GM23248 (cell line): ENCODE measurements at regions not wholly inside any gene's neighbourhood (a gene's known extent, or its start where the extent isn't known, plus 50 kb on each side); places are given as distances from the start of the nearest gene placed in this dataset.

Source experiments
- DNase-seq: peaks from one replicate; pipeline ENCODE4 v3.0.0-alpha.2; 2015
- H2AFZ ChIP-seq: fragments of 200-600 bp; sonication (generic); 2 replicates; pipeline ENCODE4 v1.6.1; 2016; ENCODE audit warnings: antibody characterized with exemption
- H3F3A ChIP-seq: fragments of 200-600 bp; sonication (generic); 2 replicates; pipeline ENCODE4 v1.6.1; 2016; ENCODE audit warnings: mild to moderate bottlenecking, antibody characterized with exemption, mixed run types; ENCODE audit not compliant: insufficient read depth
- H3K27ac ChIP-seq: fragments of 200-600 bp; sonication (generic); 2 replicates; pipeline ENCODE4 v1.5.1; 2016; ENCODE audit warnings: mild to moderate bottlenecking
- H3K27me3 ChIP-seq: fragments of 200-600 bp; sonication (generic); replicated peaks from 2 replicates; pipeline ENCODE4 v1.6.1; 2016; ENCODE audit warnings: mild to moderate bottlenecking; ENCODE audit not compliant: insufficient read depth
- H3K36me3 ChIP-seq: fragments of 200-600 bp; sonication (generic); 2 replicates; pipeline ENCODE4 v1.6.1; 2016; ENCODE audit warnings: low read depth, mild to moderate bottlenecking
- H3K4me1 ChIP-seq: fragments of 200-600 bp; sonication (generic); 2 replicates; pipeline ENCODE4 v1.6.1; 2016; ENCODE audit warnings: mild to moderate bottlenecking; ENCODE audit not compliant: insufficient read depth
- H3K4me2 ChIP-seq: fragments of 200-600 bp; sonication (generic); one replicate; pipeline ENCODE4 v1.6.1; 2016; ENCODE audit warnings: mild to moderate bottlenecking; ENCODE audit not compliant: unreplicated experiment
- H3K4me3 ChIP-seq: fragments of 200-600 bp; sonication (generic); 2 replicates; pipeline ENCODE4 v1.5.1; 2016; ENCODE audit warnings: mild to moderate bottlenecking
- H3K79me2 ChIP-seq: fragments of 200-600 bp; sonication (generic); 2 replicates; pipeline ENCODE4 v1.6.1; 2016; ENCODE audit warnings: mild to moderate bottlenecking; ENCODE audit not compliant: insufficient read depth
- H3K9ac ChIP-seq: fragments of 200-600 bp; sonication (generic); 2 replicates; pipeline ENCODE4 v1.6.1; 2016; ENCODE audit warnings: mild to moderate bottlenecking
- H3K9me2 ChIP-seq: fragments of 200-600 bp; sonication (generic); 2 replicates; pipeline ENCODE4 v1.6.1; 2016; ENCODE audit warnings: mixed run types, mild to moderate bottlenecking, moderate library complexity; ENCODE audit not compliant: insufficient read depth
- H3K9me3 ChIP-seq: fragments of 200-600 bp; sonication (generic); one replicate; pipeline ENCODE4 v1.6.1; 2017; ENCODE audit warnings: low read depth
- H4K20me1 ChIP-seq: fragments of 200-600 bp; sonication (generic); 2 replicates; pipeline ENCODE4 v1.6.0; 2016; ENCODE audit not compliant: insufficient read depth
- EZH2 ChIP-seq: fragments of 200-600 bp; sonication (generic); IDR thresholded peaks from 2 replicates; pipeline ENCODE4 v1.6.1; 2018; ENCODE audit warnings: antibody characterized with exemption, mild to moderate bottlenecking; ENCODE audit not compliant: insufficient read depth, poor library complexity, severe bottlenecking
- EZH2phosphoT487 ChIP-seq: fragments of 200-600 bp; sonication (generic); IDR thresholded peaks from 2 replicates; pipeline ENCODE4 v1.6.1; 2018; ENCODE audit warnings: antibody characterized with exemption, moderate library complexity, mild to moderate bottlenecking, low read depth; ENCODE audit not compliant: insufficient read depth
- WGBS, 2 experiments: methylation state at CpG; one replicate each; pipeline ENCODE4 v1.1.6; 2015 to 2017; ENCODE audit warnings: low lambda C conversion rate in 2 of 2, low coverage in 1 of 2; ENCODE audit errors: missing lambda C conversion rate in 2 of 2; 5-methylcytosine and 5-hydroxymethylcytosine counted together
- in situ Hi-C: fragments of 300-500 bp; cut with MboI; formaldehyde crosslinking; loops from 2 replicates; pipeline ENCODE4 v1.15.0; 2020

DNA sequence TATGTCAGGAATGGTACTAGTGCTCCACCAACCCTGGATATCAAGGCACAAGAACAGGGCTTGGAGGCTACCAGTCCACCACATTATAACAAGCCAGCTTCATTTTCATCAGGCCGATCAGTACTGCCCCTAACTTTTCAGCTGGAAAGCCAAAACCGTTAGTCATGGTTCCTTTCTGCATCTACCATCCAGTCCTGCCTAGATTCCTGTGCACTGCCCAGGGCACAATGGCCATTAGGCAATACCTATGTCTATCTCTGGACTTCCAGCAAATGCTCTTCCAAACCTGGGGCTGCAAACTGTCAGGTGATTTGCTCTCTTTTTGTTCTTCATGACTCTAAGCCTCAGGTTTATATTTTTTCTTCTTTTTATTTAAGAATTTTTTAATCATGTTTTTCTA, 937.7 kb downstream of the SORCS1 start:
- Histone ChIP-seq H3K4me1 (no peaks in the 10 kb centered on the region), H3K9me2 (no peaks in the 10 kb centered on the region), H3K27ac (no peak overlapping the region), H3K36me3 (no peaks in the 10 kb centered on the region), H3K4me2 (no peak overlapping the region), H2AFZ (no peak overlapping the region), H3K9ac (no peak overlapping the region), H3K4me3 (no peak overlapping the region), H3F3A (no peaks in the 10 kb centered on the region), H4K20me1 (no peaks in the 10 kb centered on the region), H3K27me3 (no peaks in the 10 kb centered on the region), H3K79me2 (no peaks in the 10 kb centered on the region), H3K9me3 (no peaks in the 10 kb centered on the region)
- WGBS, 2 experiments = 14 to 17% methylated on average over 2 of the region's 2 CpGs
- in situ Hi-C loops = no loop called here
- peak; percentile 1 for DNase-seq
- no peak for TF ChIP-seq EZH2phosphoT487
- TF ChIP-seq EZH2 = no peak

DNA sequence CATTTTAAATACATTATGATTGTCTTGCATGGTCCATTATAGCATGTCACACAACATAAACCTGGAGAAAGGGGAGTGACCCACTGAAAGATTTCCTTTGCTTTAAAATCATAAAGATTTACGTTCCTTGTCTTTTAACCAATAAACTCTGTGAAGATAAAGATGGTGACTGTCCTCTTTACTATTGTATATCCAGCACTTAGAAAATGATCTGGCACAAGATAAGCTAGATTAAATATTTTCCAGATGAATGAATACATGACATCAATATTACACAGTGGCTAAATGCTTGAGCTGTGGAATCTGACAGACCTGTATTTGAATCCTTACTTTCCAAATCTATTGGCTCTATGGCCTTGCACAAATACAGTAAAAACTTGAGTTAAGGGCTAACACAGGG, 938.4 kb downstream of the SORCS1 start:
- DNase-seq = no peak
- no peak overlapping the region for H3K27ac ChIP-seq
- no peak overlapping the region for H3K4me2 ChIP-seq
- H4K20me1 ChIP-seq = no peaks in the 10 kb centered on the region
- no peaks in the 10 kb centered on the region for H3K79me2 ChIP-seq
- no peak overlapping the region for H3K4me3 ChIP-seq
- no peaks in the 10 kb centered on the region for H3K4me1 ChIP-seq
- no peak overlapping the region for H2AFZ ChIP-seq
- H3K9ac ChIP-seq = no peak overlapping the region
- H3K36me3 ChIP-seq = no peaks in the 10 kb centered on the region
- no peaks in the 10 kb centered on the region for H3K9me2 ChIP-seq
- H3K9me3 ChIP-seq = no peaks in the 10 kb centered on the region
- H3F3A ChIP-seq = no peaks in the 10 kb centered on the region
- no peak for TF ChIP-seq EZH2phosphoT487
- no peak for TF ChIP-seq EZH2
- in situ Hi-C loops = no loop called here
- 33 to 41% methylated on average over 1 of the region's 1 CpG for WGBS, 2 experiments
- H3K27me3 ChIP-seq = no peaks in the 10 kb centered on the region

GRCh38 chr10:106224676-106225075, 939.8 kb downstream of the SORCS1 start:
- no peak for TF ChIP-seq EZH2
- no peak for TF ChIP-seq EZH2phosphoT487
- 0% methylated on average over 1 of the region's 1 CpG for WGBS, 2 experiments
- H3K4me2 ChIP-seq = no peak overlapping the region
- H3K4me1 ChIP-seq = no peaks in the 10 kb centered on the region
- H3K79me2 ChIP-seq = no peaks in the 10 kb centered on the region
- no peak overlapping the region for H3K4me3 ChIP-seq
- no peak overlapping the region for H2AFZ ChIP-seq
- H3K9ac ChIP-seq = no peak overlapping the region
- H3F3A ChIP-seq = no peaks in the 10 kb centered on the region
- DNase-seq = peak; percentile 54
- no peaks in the 10 kb centered on the region for H3K9me2 ChIP-seq
- in situ Hi-C loops = no loop called here
- H3K27me3 ChIP-seq = no peaks in the 10 kb centered on the region
- no peaks in the 10 kb centered on the region for H3K36me3 ChIP-seq
- no peaks in the 10 kb centered on the region for H3K9me3 ChIP-seq
- H4K20me1 ChIP-seq = no peaks in the 10 kb centered on the region
- no peak overlapping the region for H3K27ac ChIP-seq

DNA sequence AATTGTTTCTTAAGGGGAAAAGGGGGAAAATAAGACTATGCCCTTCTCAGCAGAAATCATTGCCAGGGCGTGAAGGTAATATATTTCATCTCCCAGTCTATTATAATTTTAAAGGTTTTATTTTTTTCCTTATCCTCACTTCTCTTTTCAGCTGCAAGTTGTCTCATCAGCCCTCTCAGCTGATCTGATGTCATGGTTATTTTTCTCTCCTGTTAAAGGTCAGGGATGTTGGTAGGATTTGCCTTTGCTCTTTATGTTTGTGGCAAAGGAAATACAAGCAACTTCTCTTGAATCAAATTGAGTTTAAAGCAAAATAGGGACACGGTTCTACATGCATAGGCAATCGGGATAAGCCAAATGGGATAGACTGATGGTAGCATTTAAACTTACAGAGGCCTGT, 946.9 kb downstream of the SORCS1 start:
- Histone ChIP-seq H3K27me3 (no peaks in the 10 kb centered on the region), H3K79me2 (no peaks in the 10 kb centered on the region), H3K4me2 (no peak overlapping the region), H3K27ac (no peak overlapping the region), H3K9me3 (no peaks in the 10 kb centered on the region), H2AFZ (no peak overlapping the region), H3K9me2 (no peaks in the 10 kb centered on the region), H3K4me1 (no peaks in the 10 kb centered on the region), H3K9ac (no peak overlapping the region), H4K20me1 (no peaks in the 10 kb centered on the region), H3K36me3 (no peaks in the 10 kb centered on the region), H3F3A (no peaks in the 10 kb centered on the region), H3K4me3 (no peak overlapping the region)
- no peak for TF ChIP-seq EZH2phosphoT487
- no peak for TF ChIP-seq EZH2
- in situ Hi-C loops = no loop called here
- no peak for DNase-seq
- WGBS, 2 experiments = 24 to 30% methylated on average over 3 of the region's 3 CpGs

DNA sequence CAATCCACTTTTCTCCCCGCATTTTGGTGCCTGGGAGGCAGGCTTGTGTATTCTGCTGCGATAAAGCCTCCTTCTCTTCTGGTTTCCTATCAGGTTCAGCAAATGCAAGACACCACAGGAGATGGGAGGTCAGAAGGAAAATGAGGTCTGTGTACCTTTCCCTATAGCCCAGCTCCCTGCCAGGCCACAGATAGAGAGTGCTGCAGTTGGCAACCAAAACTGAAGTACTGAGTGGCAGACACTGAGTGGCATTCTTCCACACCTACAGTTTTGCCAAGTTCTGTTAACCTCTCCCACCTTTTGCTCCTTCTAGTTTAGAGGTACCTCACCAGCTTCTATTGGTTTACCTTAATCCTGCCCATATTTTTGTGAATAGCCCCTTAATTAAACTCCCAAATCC, 948.4 kb downstream of the SORCS1 start:
- 13 to 20% methylated on average over 2 of the region's 2 CpGs for WGBS, 2 experiments
- no peak overlapping the region for H3K27ac ChIP-seq
- H3K4me3 ChIP-seq = no peak overlapping the region
- H3K9me2 ChIP-seq = no peaks in the 10 kb centered on the region
- H3K9me3 ChIP-seq = no peaks in the 10 kb centered on the region
- no peak overlapping the region for H2AFZ ChIP-seq
- H3K27me3 ChIP-seq = no peaks in the 10 kb centered on the region
- H3K4me2 ChIP-seq = no peak overlapping the region
- no peak for DNase-seq
- no peaks in the 10 kb centered on the region for H3F3A ChIP-seq
- H3K9ac ChIP-seq = no peak overlapping the region
- H3K79me2 ChIP-seq = no peaks in the 10 kb centered on the region
- H4K20me1 ChIP-seq = no peaks in the 10 kb centered on the region
- H3K4me1 ChIP-seq = no peaks in the 10 kb centered on the region
- no peaks in the 10 kb centered on the region for H3K36me3 ChIP-seq
- in situ Hi-C loops = no loop called here
- no peak for TF ChIP-seq EZH2phosphoT487
- TF ChIP-seq EZH2 = no peak
